K562 (cell line): ENCODE measurements at regions not wholly inside any gene's neighbourhood (a gene's known extent, or its start where the extent isn't known, plus 50 kb on each side); places are given as distances from the start of the nearest gene placed in this dataset.

Experiments
- ERF ChIP-seq: fragments of 450-650 bp; formaldehyde crosslinking; IDR thresholded peaks from 2 replicates; pipeline ENCODE4 v1.4.0; 2020; ENCODE audit warnings: mild to moderate bottlenecking, mixed read lengths
- THAP12 ChIP-seq: fragments of 250-450 bp; sonication (Bioruptor Pico); IDR thresholded peaks from 2 replicates; pipeline ENCODE4 v1.9.0; 2021; ENCODE audit warnings: mild to moderate bottlenecking, inconsistent platforms
- ZNF407 ChIP-seq: fragments of 450-650 bp; IDR thresholded peaks from 2 replicates; pipeline ENCODE4 v1.6.1; 2016; ENCODE audit warnings: low read depth
- ZNF644 ChIP-seq: fragments of 200-800 bp; sonication (Bioruptor generic); IDR thresholded peaks from 2 replicates; pipeline ENCODE4 v1.6.1; 2016; ENCODE audit warnings: low read depth, missing genetic modification characterization, missing compliant biosample characterization

- TF ChIP-seq ZNF407, result no peak
- no peak for TF ChIP-seq ERF (CRISPR knock-in tag)
- TF ChIP-seq THAP12, result no peak
- TF ChIP-seq ZNF644 (tag), result no peak
Observed at GRCh38 chr11:80598905-80599304, 1158.1 kb upstream of the TENM4 start (continued).
